ENCODE measurements at regions not wholly inside any gene's neighbourhood (a gene's known extent, or its start where the extent isn't known, plus 50 kb on each side); places are given as distances from the start of the nearest gene placed in this dataset.
"Not testable (repeated sequence)": the region's sequence is repeated elsewhere in the genome, so short reads cannot be mapped to it uniquely, and the experiment has no call there.

DNA sequence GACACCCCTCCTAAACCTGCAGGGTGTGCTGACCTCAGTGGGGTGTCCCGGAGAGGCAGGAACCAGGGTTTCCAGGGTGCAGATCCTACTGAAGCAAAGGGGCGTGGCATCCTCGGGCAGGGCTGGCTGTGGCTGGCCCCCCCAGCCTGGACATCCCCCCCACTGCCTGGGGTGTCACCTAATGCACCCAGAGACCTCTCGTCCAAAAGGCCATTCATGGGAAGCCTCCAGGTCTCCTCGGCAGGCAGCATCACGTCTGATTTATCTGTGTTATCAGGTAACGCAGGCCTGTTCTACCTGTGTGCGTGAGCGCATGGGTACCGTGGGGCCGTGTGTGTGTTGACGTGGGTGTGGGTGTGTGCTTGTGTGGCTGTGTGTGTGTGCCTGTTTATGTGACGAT lies 210.0 kb downstream of the SHOX start:
- no peak for DNase-seq

DNA sequence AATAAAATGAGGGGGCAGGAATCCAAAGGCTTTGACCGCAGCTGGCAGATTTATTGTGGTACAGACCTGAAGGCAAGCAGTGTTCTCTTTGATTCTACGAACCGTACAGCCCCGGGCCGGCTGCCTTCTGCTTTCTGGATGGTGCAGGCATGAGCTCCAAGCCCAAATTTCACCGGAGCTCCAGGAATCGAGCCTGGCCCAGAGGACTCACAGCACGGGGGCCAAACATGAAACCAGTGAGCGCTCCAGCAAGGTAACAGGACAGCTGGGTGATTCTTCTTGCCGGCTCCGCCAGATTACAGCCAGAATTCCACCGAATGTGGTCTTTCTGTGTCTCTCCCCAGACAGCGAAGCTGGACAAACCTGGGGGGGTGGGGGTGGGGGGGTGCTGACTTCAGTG lies 208.1 kb downstream of the SHOX start:
- not testable (repeated sequence) for DNase-seq

DNA sequence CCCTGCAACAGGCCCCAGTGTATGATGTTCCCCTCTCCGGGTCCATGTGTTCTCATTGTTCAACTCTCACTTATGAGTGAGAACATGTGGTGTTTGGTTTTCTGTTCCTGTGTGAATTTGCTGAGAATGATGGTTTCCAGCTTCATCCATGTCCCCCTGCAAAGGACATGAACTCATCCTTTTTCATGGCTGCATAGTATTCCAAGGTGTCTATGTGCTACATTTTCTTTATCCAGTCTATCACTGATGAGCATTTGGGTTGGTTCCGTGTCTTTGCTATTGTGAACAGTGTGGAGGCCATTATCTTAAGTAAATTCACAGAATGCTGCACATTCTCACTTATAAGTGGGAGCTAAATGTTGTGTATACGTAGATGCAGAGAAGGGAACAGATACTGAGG lies 205.3 kb downstream of the SHOX start:
- not testable (repeated sequence) for DNase-seq

DNA sequence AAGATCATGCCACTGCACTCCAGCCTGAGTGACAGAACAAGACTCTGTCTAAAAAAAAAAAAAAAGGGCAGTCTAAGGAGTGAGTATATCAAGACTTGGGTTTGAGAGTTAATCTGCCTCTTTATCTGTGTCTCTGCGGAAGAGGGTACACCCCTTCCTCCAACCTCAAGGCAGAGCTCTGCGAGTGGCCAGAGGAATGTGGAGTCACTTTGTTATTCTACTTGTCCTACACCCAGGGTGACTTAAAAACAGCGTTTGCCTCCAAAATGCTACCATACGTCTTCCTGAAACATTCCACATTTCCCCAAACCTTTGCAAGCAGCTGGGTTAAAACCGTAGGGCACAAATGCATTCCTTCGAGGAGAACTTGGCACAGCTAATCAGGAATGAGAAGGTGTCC lies 199.9 kb downstream of the SHOX start:
- DNase-seq: no peak

DNA sequence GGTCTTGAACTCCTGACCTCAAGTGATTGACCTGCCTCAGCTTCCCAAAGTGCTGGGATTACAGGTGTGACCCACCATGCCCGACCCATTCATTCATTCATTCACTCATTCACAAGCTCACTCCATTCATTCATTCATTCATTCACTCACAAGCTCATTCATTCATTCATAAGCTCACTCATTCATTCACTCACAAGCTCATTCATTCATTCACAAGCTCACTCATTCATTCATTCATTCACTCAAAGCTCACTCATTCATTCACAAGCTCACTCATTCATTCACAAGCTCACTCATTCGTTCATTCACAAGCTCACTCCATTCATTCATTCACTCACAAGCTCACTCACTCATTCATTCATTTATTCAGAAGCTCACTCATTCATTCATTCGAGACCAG lies 198.6 kb downstream of the SHOX start:
- no peak for DNase-seq

DNA sequence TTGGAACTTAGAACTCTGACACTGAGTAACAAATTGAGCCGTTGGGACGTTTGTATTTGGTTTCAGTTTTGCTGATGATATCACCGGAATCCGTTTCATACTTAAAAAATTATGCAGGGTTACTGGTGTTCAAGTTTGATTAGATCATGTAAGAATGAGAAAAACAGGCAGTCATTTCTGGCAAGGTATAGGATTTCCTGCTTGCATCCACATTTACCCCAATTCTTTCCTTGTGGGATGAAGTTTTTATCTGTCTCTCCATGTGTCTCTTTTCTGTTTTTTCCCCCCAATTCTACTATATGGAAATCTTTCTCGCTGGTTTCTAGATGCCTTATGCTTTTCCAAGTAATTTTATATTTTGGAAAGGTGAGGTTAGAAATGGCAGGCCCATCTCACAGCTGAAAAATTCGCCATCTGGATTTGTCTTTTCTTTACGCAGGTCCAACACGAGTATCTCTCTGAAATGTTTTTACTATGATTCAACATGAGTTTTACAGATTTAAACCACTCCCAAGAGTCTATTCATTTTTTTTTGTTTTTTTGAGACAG lies 197.9 kb downstream of the SHOX start:
- no peak for DNase-seq

DNA sequence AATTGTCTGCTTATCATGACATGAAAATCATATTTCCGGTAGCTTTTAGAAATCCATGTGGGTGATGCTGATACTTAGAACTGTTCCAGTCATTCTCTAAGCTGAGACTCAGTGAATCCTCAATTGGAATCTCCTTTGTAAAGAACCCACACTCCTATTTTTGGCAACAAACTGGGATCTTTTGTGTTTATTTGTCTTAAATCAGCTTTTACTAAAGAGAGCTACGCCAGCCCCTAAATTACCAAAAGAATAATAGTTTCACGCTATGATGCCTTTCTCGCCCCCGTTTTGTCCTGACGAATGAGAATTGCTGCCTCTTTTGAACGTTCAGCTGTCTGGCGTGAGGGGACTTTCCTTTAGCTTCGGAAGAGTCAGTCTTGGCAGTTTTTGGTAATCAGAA lies 195.9 kb downstream of the SHOX start:
- DNase-seq: no peak

DNA sequence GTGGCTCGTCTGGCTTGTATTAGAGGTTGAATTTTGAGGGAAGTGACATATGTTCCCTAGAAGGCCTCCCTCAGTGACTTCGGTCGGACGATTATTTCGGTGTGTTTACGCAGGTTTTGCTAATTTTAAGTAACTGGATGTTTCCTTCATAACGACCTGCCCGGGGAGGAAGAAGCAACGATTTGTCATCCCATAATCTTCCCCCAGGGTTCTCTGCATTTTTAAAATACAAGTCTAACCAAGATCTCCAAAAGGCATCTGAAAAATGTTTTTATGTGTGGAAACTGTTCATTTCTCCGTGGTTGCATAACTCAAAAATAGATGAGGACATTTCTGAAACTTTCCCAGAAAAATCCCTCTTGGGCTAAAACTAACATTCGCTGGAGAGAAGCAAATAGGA lies 195.4 kb downstream of the SHOX start:
- DNase-seq: no peak

DNA sequence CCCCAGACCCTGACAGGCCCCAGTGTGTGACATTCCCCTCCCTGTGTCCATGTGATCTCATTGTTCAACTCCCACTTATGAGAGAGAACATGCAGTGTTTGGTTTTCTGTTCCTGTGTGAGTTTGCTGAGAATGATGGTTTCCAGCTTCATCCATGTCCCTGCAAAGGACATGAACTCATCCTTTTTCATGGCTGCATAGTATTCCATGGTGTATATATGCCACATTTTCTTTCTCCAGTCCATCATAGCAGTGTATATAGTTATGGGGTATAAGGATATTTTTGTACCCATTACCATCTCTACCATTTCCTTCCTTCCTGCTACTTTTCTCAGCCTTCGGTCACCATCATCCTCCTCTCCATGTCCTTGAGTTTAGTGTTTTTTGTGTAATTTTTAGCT lies 192.5 kb downstream of the SHOX start:
- not testable (repeated sequence) for DNase-seq

DNA sequence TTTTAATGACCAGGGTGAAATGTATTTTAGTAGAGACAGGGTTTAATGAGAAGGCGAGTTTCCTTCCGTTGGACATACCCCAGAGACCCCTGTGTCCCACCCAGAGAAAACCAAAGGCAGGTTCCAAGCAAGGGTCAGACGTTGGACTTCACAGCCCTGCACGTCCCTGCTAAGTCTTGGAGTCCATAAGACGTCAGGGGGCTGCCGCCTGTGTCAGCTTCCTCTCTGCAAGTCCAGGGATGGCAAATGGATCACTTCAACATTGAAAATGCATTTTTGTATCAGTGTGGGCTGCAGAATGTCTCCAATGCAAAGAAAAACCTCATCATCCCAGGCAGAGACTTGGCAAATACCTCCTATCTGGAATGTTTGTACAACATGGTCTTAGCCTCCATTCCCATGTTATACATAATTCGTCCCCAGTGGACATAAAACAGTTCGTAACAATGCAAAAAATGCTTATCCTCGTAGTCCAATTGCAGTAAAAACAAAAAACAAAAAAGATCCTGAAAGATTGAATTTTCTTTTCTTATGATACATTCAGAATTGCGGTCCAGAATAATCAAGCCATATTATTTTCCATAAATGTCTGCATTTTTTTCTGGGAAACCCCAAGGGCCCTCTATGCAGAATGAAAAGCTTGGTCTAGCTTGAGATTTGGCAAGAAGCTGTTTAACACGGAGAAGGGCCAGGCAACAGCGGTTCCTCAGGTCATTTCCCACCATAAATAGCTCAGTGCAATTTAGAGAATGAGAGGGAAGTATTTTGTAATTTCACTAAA lies 190.9 kb downstream of the SHOX start:
- DNase-seq: no peak

DNA sequence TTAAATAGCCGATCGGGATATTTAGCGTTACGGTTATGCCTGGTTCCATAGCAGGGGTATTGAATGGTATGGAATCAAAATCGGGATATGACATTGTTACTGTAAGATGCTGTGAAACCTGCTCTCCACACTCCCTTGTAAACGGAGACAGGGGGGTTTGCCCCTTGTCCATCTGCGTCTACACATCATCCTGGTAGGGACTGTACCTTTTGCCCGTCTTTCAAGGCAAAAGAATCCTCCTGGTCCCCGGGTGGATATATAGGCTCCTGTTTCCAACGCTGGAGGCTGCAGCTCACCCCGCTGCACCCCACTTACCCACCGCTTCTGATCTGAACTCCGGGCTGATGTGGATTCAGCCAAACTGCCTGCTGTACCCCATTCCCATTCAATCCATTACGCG lies 189.1 kb downstream of the SHOX start:
- DNase-seq: no peak

DNA sequence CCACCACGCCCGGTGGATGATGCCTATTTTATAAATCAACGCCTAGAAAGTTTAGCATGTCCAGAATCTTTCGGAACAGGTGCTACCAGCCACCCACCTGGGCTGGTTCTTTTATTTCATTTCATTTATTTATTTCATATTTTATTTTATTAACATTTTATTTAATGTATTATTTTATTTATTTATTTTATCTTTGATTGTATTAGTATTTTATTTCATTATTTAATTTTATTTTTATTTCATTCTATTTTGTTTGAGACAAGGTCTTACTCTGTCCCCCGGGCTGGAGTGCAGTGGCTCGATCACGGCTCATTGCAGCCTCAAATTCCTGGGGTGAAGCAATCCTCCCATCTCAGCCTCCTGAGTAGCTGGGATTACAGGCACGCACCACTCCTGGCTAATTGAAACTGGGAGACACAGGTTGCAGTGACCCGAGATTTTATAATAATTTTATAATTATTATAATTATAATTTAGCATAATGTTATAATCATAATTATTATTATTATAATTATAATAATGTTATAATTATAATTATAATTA lies 187.2 kb downstream of the SHOX start:
- DNase-seq: no peak

DNA sequence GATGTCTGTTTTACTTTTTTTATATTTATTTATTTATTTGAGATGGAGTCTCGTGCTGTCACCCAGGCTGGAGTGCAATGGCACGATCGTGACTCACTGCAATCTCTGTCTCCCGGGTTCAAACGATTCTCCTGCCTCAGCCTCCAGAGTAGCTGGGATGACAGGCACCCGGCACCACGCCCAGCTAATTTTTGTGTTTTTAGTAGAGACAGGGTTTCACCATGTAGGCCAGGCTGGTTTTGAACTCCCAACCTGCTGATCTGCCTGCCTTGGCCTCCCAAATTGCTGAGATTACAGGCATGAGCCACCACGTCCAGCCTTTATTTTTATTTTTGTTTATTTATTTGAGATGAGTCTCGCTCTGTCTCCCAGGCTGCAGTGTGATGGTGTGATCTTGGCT lies 186.6 kb downstream of the SHOX start:
- not testable (repeated sequence) for DNase-seq

DNA sequence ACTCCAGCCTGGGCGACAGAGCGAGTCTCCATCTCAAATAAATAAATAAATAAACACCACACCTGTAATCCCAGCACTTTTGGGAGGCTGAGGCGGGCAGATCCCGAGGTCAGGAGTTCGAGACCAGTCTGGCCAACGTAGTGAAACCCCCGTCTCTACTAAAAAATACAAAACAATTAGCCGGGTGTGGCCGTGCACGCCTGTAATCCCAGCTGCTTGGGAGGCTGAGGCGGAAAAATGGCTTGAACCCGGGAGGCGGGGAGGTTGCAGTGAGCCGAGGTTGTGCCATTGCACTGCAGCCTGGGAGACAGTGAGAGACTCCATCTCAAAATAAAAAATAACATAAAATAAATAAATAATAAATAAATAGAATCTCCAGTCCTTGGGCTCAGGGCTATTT lies 185.8 kb downstream of the SHOX start:
- no peak for DNase-seq

DNA sequence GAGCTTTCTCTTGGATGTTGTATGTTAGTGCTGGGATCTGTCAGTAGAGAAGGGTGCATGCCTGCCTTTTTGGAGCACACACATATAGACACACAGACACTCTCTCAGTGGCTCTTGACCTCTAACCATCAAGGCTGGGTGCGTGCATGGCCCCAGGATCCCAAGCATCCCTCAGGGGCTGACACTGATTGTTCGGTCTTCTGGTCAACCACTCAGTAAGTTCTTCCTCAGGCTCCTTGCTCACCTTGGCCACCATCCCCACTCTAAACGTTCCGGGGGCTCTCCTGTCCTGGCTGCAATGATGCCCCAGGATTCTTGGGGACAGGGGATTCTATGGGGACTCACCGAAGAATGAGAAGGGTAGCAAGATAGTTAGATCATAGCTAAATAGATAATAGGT lies 179.6 kb downstream of the SHOX start:
- DNase-seq: no peak

DNA sequence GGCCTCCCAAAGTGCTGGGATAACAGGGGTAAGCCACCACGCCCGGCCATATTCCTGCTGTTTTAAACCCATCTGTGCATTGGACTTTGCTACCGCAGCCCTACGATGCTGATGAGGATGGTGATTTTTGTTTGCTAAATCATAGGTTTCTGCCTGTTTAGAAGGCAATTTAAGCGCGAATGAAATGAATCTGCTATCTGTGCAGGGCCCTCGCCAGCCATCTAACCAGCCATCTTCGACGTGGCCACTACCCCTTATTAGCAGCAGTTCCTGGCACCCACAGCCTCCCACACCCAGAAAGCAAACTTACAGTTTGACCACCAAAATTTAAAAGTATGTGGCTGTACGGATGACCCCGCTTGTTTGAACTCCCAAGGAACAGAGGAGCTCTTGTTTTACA lies 178.5 kb downstream of the SHOX start:
- no peak for DNase-seq

DNA sequence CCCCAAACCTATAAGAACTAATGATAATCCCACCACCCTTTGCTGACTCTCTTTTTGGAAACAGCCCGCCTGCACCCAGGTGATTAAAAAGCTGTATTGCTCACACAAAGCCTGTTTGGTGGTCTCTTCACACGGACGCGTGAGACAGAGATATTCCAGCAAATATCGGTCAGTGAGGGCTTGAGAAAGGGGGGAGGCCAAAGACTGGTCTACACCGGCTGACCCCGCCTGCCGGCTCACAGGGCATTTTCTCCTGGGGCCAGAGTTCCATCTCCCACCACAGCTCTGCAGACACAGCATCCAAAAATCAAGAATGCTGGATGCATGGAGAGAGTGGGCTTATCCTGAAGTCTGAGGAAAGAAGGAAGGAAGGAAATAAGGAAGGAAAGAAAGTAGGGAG lies 176.0 kb downstream of the SHOX start:
- no peak for DNase-seq

DNA sequence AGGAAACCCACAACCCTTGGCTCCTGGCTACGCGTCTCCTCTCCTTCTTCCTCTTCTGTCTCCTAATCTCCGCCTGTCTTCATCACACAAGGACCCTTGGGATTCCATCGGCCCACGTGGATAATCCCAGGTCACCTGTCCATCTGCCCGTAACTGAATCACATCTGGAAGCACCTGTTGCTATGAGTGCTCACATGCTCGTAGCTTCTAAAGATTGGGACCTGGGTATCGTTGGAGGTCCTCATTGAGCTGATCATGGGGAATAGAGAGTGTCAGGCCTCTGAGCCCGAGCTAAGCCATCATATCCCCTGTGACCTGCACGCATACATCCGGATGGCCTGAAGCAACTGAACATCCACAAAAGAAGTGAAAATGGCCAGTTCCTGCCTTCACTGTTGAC lies 175.4 kb downstream of the SHOX start:
- DNase-seq: no peak

DNA sequence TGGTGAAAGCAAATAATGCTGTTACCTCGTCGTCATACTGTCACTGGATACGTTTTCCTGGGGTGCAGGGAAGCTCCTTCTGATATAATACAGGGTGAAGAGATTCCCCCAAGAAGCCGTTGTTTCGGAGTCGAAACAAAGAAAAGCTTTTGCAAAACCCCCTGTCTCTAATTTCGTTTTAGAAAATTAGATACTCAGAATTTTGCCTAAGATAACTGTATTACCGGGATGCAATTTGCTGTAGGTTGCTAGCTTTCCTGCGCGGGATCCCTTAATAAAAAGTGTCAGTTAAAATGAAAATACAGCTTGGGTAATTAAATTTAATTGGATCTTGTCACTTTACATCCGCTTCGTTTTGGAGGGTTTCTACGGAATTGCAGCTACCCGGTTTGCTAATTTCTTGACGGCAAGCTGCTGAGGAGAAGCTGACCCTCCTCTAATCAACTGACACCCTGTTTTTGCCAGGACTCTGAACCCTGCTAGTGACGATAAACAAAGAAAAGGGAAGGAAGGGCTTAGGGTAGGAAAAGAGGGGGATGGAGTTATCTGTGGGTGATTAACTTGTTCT lies 174.6 kb downstream of the SHOX start:
- no peak for DNase-seq

DNA sequence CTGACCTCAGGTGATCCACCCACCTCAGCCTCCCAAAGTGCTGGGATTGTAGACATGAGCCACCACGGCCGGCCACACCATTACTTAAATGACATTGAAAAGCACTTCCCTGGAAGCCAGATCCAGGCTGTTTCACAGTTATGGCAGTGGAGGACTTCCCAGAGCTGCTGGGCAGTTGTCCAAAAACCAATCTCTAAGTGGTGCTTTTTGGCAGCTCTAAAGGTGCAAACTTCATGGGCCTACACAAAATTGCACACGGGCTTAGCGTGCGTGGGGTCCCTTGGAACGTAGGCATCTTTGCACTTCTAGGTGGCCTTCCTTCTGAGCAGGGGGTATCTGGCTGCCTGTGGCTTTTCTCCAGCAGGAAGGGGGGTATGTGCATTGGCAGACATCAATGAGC lies 172.3 kb downstream of the SHOX start:
- DNase-seq: no peak

DNA sequence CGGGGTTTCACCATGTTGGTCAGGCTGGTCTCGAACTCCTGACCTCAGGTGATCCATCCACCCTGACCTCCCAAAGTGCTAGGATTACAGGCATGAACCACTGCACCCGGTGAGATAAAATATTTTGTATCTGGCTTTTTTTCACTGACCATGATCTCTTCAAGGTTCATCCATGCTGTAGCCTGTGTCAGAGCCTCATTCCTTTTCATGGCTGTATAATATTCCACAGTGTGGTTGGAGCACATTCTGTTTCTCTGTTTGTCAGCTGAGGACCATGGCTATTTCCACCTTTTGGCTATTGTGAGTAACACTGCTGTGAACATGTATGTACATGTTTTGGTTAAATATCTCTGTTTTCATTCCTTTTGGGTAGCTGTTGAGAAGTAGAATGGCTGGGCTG lies 169.2 kb downstream of the SHOX start:
- no peak for DNase-seq

DNA sequence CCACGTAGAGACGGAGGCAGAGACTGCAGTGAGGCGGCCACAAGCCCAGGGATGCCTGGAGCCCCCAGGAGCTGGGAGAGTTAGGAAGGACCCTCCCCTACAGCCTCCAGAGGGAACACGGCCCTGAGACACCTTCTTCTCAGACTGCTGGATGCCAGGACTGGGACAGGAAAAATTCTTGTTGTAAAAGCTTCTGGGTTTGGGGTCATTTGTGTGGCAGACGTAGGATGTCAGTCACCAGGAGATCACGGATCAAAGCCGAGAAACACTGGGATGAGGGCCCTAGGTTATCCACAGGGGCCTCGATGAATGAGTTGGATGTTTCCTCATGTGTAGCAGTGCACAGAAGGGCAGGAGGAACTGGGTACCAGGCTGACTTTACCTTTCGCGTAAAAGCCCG lies 163.7 kb downstream of the SHOX start:
- DNase-seq: no peak

DNA sequence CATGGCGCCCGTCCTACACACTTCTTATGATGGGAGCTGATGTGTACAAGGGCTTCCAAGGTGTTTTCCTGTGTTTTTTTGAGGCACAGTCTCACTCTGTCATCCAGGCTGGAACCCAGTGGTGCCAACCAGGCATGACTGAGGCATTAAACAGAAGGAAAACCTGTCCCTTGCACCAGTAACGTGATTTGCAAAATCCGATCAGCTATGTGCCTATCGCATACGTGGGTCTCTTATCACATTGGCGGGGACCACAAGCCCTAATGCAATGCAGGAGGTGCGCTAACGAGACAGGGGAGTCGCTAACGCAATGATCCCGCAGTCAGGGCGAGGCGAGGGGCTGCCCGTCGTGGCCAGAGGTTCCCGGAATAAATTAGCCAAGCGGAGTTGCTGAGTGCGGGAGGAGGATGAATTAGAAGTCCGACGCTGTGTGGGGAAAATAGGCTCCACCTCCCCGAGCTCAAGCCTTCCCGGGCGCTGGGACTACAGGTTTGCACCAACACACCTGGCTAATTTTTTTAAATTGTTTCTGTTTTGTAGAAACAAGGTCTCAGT lies 162.7 kb downstream of the SHOX start:
- no peak for DNase-seq

All from occipital lobe (tissue), 1 donor.